ENCODE measurements at regions not wholly inside any gene's neighbourhood (a gene's known extent, or its start where the extent isn't known, plus 50 kb on each side); places are given as distances from the start of the nearest gene placed in this dataset.

DNA sequence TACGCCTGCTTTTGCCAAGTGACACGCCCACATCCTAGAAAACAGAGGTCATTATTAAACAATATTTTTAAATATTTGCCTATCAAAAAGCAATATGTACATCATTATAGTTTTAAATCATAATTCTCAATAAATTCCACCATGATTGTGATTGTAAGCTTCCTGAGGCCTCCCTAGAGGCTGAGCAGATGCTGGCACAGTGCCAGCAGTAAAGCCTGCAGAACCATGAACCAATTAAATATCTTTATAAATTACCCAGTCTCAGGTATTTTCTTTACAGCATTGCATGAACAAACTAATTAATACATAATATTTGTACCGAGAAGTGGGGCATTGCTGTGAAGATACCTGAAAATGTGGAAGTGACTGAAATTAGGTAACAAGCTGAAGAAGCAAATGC, 174.7 kb upstream of the TMEM196 start:
- DNase-seq (ENCODE audit: low spot score) = no peak
- H3K36me3 ChIP-seq (ENCODE audit: low read depth) = no peaks in the 10 kb centered on the region

DNA sequence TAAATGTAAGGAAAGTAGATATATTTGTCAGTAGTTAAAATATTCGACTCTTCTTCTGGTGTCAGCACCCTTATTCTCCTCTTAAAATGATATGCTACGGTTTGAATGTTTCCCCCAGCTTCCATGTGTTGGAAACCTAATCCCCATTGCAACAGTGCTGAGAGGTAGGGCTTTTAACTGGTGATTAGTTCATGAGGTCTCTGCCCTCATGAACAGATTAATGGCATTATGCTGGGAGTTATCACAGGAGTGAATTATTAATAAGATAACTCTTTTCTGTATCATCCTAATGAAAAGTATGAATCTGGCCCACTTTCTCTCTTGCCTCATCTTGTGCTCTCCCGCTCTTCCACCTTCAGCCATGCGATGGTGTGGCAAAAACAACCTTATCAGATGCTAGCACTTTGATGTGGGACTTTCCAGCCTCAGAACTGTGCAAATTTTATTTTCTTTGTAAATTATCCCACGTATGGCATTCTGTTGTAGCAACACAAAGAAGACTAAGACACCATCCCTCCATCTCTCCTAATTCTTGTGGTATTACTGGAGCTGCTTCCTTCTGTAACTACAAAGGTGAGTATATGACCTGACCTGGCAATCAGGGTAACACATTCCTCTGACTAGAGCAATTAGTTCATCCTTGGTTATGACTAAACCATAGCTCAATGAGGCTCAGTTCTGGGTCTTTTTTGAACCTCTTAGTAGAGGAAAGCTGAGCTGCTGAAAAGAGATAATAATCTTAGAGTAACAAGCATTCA, 171.1 kb upstream of the TMEM196 start:
- ATAC-seq (ENCODE audit: low read depth) (0 out of 3 replicates have a peak, but pooled peaks have one; percentile 31), DNase-seq (ENCODE audit: low spot score) (no peak)
- TF ChIP-seq, protein P1, sequence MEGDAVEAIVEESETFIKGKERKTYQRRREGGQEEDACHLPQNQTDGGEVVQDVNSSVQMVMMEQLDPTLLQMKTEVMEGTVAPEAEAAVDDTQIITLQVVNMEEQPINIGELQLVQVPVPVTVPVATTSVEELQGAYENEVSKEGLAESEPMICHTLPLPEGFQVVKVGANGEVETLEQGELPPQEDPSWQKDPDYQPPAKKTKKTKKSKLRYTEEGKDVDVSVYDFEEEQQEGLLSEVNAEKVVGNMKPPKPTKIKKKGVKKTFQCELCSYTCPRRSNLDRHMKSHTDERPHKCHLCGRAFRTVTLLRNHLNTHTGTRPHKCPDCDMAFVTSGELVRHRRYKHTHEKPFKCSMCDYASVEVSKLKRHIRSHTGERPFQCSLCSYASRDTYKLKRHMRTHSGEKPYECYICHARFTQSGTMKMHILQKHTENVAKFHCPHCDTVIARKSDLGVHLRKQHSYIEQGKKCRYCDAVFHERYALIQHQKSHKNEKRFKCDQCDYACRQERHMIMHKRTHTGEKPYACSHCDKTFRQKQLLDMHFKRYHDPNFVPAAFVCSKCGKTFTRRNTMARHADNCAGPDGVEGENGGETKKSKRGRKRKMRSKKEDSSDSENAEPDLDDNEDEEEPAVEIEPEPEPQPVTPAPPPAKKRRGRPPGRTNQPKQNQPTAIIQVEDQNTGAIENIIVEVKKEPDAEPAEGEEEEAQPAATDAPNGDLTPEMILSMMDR (IDR thresholded peaks at IDR 0.05; ENCODE audit: poor library complexity, severe bottlenecking) = no peak
- Histone ChIP-seq H3K4me1 (ENCODE audit: insufficient read depth, poor library complexity, severe bottlenecking) (no peaks in the 10 kb centered on the region), H3K4me3 (ENCODE audit: severe bottlenecking) (no peak overlapping the region), H3K9me3 (ENCODE audit: severe bottlenecking) (no peaks in the 10 kb centered on the region), H3K36me3 (ENCODE audit: low read depth) (no peaks in the 10 kb centered on the region), H3K27me3 (ENCODE audit: insufficient read depth, poor library complexity, severe bottlenecking) (no peaks in the 10 kb centered on the region), H3K27ac (ENCODE audit: poor library complexity, severe bottlenecking) (no peak overlapping the region)

More for the DNA sequence above, 174.7 kb upstream of the TMEM196 start:
- Histone ChIP-seq H3K9me3 (ENCODE audit: severe bottlenecking) (no peaks in the 10 kb centered on the region), H3K27me3 (ENCODE audit: insufficient read depth, poor library complexity, severe bottlenecking) (no peaks in the 10 kb centered on the region), H3K27ac (ENCODE audit: poor library complexity, severe bottlenecking) (no peak overlapping the region), H3K4me3 (ENCODE audit: severe bottlenecking) (no peak overlapping the region), H3K4me1 (ENCODE audit: insufficient read depth, poor library complexity, severe bottlenecking) (no peaks in the 10 kb centered on the region)
- TF ChIP-seq, protein P1 (IDR thresholded peaks at IDR 0.05; ENCODE audit: poor library complexity, severe bottlenecking) = no peak
- ATAC-seq (ENCODE audit: low read depth) = no peak

DNA sequence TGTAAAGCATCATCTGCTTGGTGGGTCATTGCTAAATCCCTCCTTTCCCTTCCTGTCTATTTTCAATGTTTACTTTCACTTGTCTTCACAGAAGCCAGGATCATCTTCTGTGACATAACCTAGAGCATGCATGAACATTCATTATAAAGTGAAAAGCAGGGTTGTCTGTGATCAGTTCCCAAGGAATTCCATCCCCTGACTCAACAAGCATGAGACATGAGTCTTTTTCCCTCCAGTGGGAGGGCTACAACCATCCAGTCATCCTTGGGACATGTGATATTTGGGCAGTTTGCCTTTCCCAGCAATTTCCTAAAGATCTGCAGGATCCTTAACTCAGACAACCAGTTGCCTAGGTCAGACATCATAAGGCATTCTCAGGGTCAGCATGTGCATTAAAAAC, 166.3 kb upstream of the TMEM196 start:
- no peak for DNase-seq (ENCODE audit: low spot score)
- no peak overlapping the region for H3K27ac ChIP-seq (ENCODE audit: poor library complexity, severe bottlenecking)

DNA sequence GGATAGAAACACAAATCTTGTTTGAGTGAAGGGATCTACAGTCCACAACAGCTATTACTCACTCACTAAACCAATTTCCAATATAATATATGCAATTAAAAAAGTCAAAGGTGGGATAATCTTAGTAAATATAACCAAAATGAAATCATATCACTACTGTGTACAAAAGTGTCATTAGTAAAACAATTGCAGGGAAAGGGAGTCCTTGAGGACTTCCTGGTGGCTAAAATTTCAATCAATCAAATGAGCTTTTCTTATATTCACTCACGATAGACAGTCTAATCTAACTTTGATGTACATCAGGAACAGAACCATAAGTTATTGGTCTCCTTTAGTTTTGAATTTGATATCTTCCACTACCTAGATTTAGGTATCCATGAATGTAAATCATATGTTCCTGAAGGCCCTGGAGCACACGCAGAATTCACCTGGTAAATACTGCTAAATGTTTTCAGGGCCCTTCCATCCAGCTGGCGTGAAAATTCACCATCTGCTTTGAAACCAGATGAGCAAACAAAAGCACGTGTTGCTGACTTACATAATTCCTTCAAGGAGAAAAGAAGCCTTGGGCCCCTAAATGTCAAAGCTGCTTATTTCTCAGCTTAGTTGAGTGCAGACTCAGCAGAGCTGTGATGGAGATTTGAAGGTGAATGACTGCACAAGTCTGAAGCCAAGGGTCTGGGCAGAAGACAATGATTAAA, 159.3 kb upstream of the TMEM196 start:
- H3K4me1 ChIP-seq (ENCODE audit: insufficient read depth, poor library complexity, severe bottlenecking) = peaks cover 12% of the 10 kb centered on the region
- no peaks in the 10 kb centered on the region for H3K36me3 ChIP-seq (ENCODE audit: low read depth)
- ATAC-seq (ENCODE audit: low read depth) = no peak
- H3K9me3 ChIP-seq (ENCODE audit: severe bottlenecking) = peaks cover 8% of the 10 kb centered on the region
- TF ChIP-seq, protein P1 (IDR thresholded peaks at IDR 0.05; ENCODE audit: poor library complexity, severe bottlenecking) = no peak
- no peak for DNase-seq (ENCODE audit: low spot score)
- no peak overlapping the region for H3K4me3 ChIP-seq (ENCODE audit: severe bottlenecking)
- no peaks in the 10 kb centered on the region for H3K27me3 ChIP-seq (ENCODE audit: insufficient read depth, poor library complexity, severe bottlenecking)
- no peak overlapping the region for H3K27ac ChIP-seq (ENCODE audit: poor library complexity, severe bottlenecking)

More for the DNA sequence above, 166.3 kb upstream of the TMEM196 start:
- TF ChIP-seq, protein P1 (IDR thresholded peaks at IDR 0.05; ENCODE audit: poor library complexity, severe bottlenecking) = no peak
- H3K27me3 ChIP-seq (ENCODE audit: insufficient read depth, poor library complexity, severe bottlenecking) = no peaks in the 10 kb centered on the region
- no peak overlapping the region for H3K4me3 ChIP-seq (ENCODE audit: severe bottlenecking)
- peak; percentile 90 for ATAC-seq (ENCODE audit: low read depth)
- no peaks in the 10 kb centered on the region for H3K4me1 ChIP-seq (ENCODE audit: insufficient read depth, poor library complexity, severe bottlenecking)
- peaks cover 8% of the 10 kb centered on the region for H3K9me3 ChIP-seq (ENCODE audit: severe bottlenecking)
- no peaks in the 10 kb centered on the region for H3K36me3 ChIP-seq (ENCODE audit: low read depth)

Data from RWPE2 (cell line).